Kidney glomerular epithelial cell (primary cell): ENCODE measurements at regions not wholly inside any gene's neighbourhood (a gene's known extent, or its start where the extent isn't known, plus 50 kb on each side); places are given as distances from the start of the nearest gene placed in this dataset.
"Not testable (repeated sequence)": the region's sequence is repeated elsewhere in the genome, so short reads cannot be mapped to it uniquely, and the experiment has no call there.

Experiments
- DNase-seq: peaks from one replicate; lab custom pipeline; 2025; lab: John Stamatoyannopoulos, UW

- not testable (repeated sequence) for DNase-seq
Measured at GRCh38 chr1:224028802-224029201, 85.1 kb upstream of the FBXO28 start.

GRCh38 chr1:224023122-224023521 is 90.8 kb upstream of the FBXO28 start:
- DNase-seq = not testable (repeated sequence)

- not testable (repeated sequence) for DNase-seq
Measured at GRCh38 chr1:224022249-224022970, 91.5 kb upstream of the FBXO28 start.

- not testable (repeated sequence) for DNase-seq
Measured at GRCh38 chr1:224019866-224020265, 94.0 kb upstream of the FBXO28 start.

DNA sequence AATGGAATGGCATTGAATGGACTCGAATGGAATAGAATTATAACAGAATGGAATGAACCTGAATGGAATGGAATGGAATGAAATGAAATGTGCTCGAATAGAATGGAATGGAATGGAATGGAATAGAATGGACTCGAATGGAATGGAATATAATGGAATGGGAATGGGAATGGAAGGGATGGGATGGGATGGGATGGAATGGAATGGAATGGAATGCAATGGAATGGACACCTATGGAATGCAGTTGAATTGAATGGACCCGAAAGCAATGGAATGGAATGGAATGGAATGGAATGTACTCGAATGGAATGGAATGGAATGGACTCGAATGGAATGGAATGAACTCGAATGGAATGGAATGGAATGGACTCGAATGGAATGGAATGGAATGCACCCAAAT is 98.1 kb upstream of the FBXO28 start:
- DNase-seq = not testable (repeated sequence)

DNA sequence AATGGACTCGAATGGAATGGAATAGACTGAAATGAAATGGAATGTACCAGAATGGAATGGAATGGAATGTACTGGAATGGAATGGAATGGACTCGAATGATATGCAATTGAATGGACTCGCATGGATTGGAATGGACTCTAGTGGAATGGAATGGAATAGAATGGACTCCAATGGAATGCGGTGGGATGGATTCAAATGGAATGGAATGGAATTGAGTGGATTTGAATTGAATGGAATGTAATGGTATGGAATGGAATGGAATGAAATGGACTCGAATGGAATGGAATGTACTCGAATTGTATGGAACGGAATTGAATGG is 99.6 kb upstream of the FBXO28 start:
- DNase-seq = no peak

DNA sequence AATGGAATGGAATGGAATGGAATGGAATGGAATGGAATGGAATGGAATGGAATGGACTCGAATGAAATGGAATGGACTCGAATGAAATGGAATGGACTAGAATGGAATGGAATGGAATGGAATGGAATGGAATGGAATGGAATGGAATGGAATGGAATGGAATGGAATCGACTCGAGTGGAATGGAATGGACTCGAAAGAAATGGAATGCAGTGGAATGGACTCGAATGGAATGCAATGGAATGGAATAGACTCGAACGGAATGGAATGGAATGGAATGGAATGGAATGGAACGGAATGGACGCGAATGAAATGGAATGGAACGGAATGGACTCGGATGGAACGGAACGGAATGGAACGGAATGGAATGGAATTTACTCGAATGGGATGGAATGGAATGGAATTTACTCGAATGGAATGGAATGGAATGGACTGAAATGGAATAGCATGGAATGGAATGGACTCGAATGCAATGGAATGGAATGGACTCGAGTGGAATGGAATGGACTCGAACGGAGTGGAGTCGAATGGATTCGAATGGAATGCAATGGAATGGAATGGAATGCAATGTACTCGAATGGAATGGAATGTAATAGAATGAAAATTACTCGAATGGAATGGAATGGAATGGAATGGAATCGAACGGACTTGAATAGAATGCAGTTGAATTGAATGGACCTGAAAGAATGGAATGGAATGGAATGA is 100.1 kb upstream of the FBXO28 start:
- DNase-seq = not testable (repeated sequence)

- DNase-seq = not testable (repeated sequence)
Measured at GRCh38 chr1:224012807-224013434, 101.0 kb upstream of the FBXO28 start.

GRCh38 chr1:224012162-224012561 is 101.7 kb upstream of the FBXO28 start:
- not testable (repeated sequence) for DNase-seq

DNA sequence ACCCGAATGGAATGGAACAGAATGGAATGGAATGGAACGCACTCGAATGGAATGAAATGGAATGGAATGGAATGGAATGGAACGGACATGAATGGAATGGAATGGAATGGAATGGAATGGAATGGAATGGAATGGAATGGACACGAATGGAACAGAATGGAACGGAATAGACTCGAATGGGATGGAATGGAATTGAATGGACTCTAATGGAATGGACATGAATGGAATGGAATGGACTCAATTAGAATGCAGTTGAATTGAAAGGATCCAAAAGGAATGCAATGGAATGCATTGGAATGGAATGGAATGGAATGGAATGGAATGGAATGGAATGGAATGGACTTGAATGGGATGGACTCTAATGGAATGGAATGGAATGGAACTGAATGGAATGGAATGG is 102.2 kb upstream of the FBXO28 start:
- DNase-seq = not testable (repeated sequence)

GRCh38 chr1:224011153-224011552 is 102.8 kb upstream of the FBXO28 start:
- not testable (repeated sequence) for DNase-seq

DNA sequence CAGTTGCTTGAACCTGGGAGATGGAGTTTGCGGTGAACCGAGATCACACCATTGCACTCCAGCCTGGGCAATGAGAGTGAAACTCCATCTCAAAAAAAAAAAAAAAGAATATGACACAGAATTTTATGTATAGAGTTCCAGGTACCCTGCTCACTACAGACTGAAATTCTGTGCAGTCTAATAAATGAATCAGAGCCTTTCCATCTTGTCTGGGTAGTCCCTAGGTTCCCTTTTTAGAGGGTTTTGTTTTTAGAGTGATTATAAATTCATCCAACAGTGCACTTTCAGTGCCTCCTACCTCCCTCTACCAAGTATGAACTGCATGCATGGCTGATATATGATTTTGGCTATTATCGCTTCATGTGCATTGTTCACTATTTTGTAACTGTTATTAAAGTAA is 107.9 kb upstream of the FBXO28 start:
- DNase-seq = not testable (repeated sequence)

DNA sequence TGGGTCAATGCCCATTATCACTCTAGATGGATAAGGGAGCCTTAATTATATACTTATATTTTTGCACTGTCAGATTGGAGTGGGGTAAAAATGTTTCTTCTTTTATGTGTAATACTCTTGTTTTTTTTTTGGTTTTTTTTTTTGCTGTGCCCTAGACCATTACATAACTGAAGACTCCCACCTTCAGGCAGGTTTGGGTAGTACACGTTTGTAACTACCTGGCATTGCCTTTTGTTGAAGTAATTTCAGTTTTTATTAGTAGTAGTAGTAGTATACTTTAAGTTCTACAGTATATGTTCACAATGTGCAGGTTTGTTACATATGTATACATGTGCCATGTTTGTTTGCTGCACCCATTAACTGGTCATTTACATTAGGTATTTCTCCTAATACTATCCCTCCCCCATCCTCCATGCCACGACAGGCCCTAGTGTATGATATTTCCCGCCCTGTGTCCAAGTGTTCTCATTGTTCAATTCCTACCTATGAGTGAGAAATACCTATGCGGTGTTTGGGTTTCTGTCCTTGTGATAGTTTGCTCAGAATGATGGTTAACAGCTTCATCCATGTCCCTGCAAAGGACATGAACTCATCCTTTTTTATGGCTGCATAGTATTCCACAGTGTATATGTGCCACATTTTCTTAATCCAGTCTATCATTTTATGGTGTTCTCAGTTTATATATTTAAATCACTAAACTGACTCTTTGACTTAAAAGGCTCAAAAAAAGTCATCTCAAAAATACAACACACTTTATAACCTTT is 109.2 kb upstream of the FBXO28 start:
- DNase-seq = peak; percentile 1

GRCh38 chr1:224003896-224004295 is 110.0 kb upstream of the FBXO28 start:
- not testable (repeated sequence) for DNase-seq

DNA sequence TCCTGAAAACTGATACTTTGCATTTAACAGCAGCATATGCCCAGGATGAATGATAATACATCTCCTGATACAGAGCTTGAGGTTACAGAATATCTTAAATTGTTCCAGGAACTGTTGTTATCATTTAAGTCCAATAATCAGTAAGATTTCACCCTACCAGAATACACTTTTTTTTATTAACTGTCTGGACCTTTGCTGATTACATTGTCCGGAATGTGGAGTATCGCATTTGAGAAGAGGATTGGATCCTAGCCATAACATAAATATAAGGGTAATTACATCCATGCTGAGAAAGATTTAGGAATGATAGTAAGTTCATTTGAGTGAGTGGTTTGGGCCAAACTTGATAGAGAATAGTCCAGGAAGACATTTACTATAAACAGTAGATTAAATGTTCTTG is 112.2 kb upstream of the FBXO28 start:
- DNase-seq = not testable (repeated sequence)

DNA sequence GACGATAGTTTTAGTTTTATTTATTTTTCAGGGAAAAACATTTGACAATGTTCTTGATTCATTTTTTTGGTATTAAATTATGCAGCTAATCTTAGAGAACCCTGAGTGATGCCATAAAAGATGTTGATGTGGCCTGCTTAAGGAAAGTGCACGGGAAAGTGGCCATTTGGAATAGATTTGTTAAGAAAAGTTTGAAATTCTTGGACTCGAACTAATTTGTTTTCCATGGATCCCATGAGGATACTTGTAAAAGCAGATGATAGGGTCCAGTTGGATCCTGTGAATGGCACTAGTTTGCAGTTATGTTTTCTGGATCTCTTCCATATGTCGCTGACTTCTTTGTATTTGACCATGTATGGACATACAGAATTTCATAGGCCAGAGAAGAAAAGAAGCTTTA is 114.2 kb upstream of the FBXO28 start:
- DNase-seq = not testable (repeated sequence)

GRCh38 chr1:223998676-223999455 is 115.0 kb upstream of the FBXO28 start:
- not testable (repeated sequence) for DNase-seq

- DNase-seq = not testable (repeated sequence)
Measured at GRCh38 chr1:223996376-223996775, 117.5 kb upstream of the FBXO28 start.

GRCh38 chr1:223992456-223993246 is 121.3 kb upstream of the FBXO28 start:
- DNase-seq = peak; percentile 97

- DNase-seq = not testable (repeated sequence)
Measured at GRCh38 chr1:223991297-223991857, 122.5 kb upstream of the FBXO28 start.
